PC-9 (cell line): ENCODE measurements at regions not wholly inside any gene's neighbourhood (a gene's known extent, or its start where the extent isn't known, plus 50 kb on each side); places are given as distances from the start of the nearest gene placed in this dataset.

ENCODE experiments used
- EZH2 ChIP-seq: fragments of 200-600 bp; sonication (generic); IDR thresholded peaks from 2 replicates; pipeline ENCODE4 v1.8.0; 2017; ENCODE audit warnings: antibody characterized with exemption, low read depth
- TF ChIP-seq, protein P1 (sequence below): fragments of 200-600 bp; sonication (generic); conservative IDR thresholded peaks from 2 replicates; pipeline ENCODE4 v1.6.1; 2017; ENCODE audit warnings: mixed run types, antibody characterized with exemption, mild to moderate bottlenecking, moderate library complexity

DNA sequence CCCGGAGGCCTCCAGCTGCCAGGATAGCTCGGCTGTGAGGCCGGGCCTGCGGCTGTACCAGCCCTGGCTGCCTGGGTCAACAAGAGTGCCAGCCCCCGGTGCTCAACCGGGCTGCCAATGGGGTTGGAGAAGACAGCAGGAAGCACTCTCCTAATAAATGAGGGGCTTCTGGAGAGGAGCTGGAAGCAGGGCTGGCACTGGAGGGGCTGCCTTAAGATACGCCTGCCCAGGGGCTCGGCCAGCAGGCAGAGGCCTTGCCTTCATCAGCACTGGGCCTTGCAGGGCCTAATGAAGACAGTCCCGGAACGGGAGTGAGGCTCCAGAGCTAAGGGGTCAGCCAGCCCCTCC lies 73.6 kb downstream of the TEX51 start:
- TF ChIP-seq, protein P1, sequence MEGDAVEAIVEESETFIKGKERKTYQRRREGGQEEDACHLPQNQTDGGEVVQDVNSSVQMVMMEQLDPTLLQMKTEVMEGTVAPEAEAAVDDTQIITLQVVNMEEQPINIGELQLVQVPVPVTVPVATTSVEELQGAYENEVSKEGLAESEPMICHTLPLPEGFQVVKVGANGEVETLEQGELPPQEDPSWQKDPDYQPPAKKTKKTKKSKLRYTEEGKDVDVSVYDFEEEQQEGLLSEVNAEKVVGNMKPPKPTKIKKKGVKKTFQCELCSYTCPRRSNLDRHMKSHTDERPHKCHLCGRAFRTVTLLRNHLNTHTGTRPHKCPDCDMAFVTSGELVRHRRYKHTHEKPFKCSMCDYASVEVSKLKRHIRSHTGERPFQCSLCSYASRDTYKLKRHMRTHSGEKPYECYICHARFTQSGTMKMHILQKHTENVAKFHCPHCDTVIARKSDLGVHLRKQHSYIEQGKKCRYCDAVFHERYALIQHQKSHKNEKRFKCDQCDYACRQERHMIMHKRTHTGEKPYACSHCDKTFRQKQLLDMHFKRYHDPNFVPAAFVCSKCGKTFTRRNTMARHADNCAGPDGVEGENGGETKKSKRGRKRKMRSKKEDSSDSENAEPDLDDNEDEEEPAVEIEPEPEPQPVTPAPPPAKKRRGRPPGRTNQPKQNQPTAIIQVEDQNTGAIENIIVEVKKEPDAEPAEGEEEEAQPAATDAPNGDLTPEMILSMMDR: peak; percentile 24; the same call in 1 of the 2 replicates
- no peak for TF ChIP-seq EZH2
